GM23338 (cell line): ENCODE measurements at regions not wholly inside any gene's neighbourhood (a gene's known extent, or its start where the extent isn't known, plus 50 kb on each side); places are given as distances from the start of the nearest gene placed in this dataset.

ENCODE experiments used
- ATAC-seq: fragments of 200-7000 bp; cut with Tn5 transposase; 3 replicates; pipeline ENCODE4 v1.9.1; 2020
- DNase-seq: peaks from one replicate; pipeline ENCODE4 v3.0.0-alpha.2; 2015; ENCODE audit warnings: low spot score
- H2AFZ ChIP-seq: fragments of 200-600 bp; sonication (generic); 2 replicates; pipeline ENCODE4 v1.8.0; 2016; ENCODE audit warnings: antibody characterized with exemption, mild to moderate bottlenecking, moderate library complexity
- H3F3A ChIP-seq: fragments of 200-600 bp; sonication (generic); replicated peaks from 2 replicates; pipeline ENCODE4 v1.8.0; 2017; ENCODE audit warnings: antibody characterized with exemption, mixed run types, low read depth
- H3K27ac ChIP-seq: fragments of 200-600 bp; sonication (generic); 2 replicates; pipeline ENCODE4 v1.6.1; 2016; ENCODE audit warnings: low read depth
- H3K27me3 ChIP-seq: fragments of 200-600 bp; sonication (generic); 2 replicates; pipeline ENCODE4 v1.8.0; 2016; ENCODE audit warnings: mild to moderate bottlenecking, mixed run types, moderate library complexity; ENCODE audit not compliant: insufficient read depth
- H3K36me3 ChIP-seq: fragments of 200-600 bp; sonication (generic); 2 replicates; pipeline ENCODE4 v1.8.0; 2016; ENCODE audit warnings: mild to moderate bottlenecking; ENCODE audit not compliant: insufficient read depth
- H3K4me1 ChIP-seq: fragments of 200-600 bp; sonication (generic); 2 replicates; pipeline ENCODE4 v1.8.0; 2016; ENCODE audit warnings: mild to moderate bottlenecking, moderate library complexity; ENCODE audit not compliant: insufficient read depth
- H3K4me2 ChIP-seq: fragments of 200-600 bp; sonication (generic); 2 replicates; pipeline ENCODE4 v1.7.1; 2017; ENCODE audit warnings: mixed run types
- H3K4me3 ChIP-seq: fragments of 200-600 bp; sonication (generic); 2 replicates; pipeline ENCODE4 v1.6.1; 2016; ENCODE audit warnings: mixed run types
- H3K79me2 ChIP-seq: fragments of 200-600 bp; sonication (generic); replicated peaks from 2 replicates; pipeline ENCODE4 v1.8.0; 2017; ENCODE audit warnings: mild to moderate bottlenecking; ENCODE audit not compliant: insufficient read depth
- H3K9me2 ChIP-seq: fragments of 200-600 bp; sonication (generic); 2 replicates; pipeline ENCODE4 v1.8.0; 2017; ENCODE audit not compliant: insufficient read depth
- H4K20me1 ChIP-seq: fragments of 200-600 bp; sonication (generic); replicated peaks from 2 replicates; pipeline ENCODE4 v1.8.0; 2017; ENCODE audit warnings: mild to moderate bottlenecking; ENCODE audit not compliant: insufficient read depth
- H3K27ac Mint-ChIP-seq: 2 replicates; pipeline ENCODE4 v1.8.0; 2020; ENCODE audit warnings: inconsistent platforms, mild to moderate bottlenecking, moderate library complexity, mixed read lengths
- H3K27me3 Mint-ChIP-seq: 3 replicates; pipeline ENCODE4 v1.8.0; 2022; ENCODE audit warnings: low read depth, mild to moderate bottlenecking, moderate library complexity, mixed read lengths, inconsistent platforms; ENCODE audit not compliant: insufficient read depth, poor library complexity
- H3K36me3 Mint-ChIP-seq: 3 replicates; pipeline ENCODE4 v1.8.0; 2021; ENCODE audit warnings: low read depth, mild to moderate bottlenecking, inconsistent platforms, moderate library complexity, mixed read lengths
- H3K4me1 Mint-ChIP-seq: 3 replicates; pipeline ENCODE4 v1.8.0; 2020; ENCODE audit warnings: mild to moderate bottlenecking, inconsistent platforms, mixed read lengths
- H3K4me3 Mint-ChIP-seq: 3 replicates; pipeline ENCODE4 v1.8.0; 2021; ENCODE audit warnings: moderate library complexity, mild to moderate bottlenecking, inconsistent platforms, mixed read lengths
- H3K9me3 Mint-ChIP-seq: 3 replicates; pipeline ENCODE4 v1.8.0; 2020; ENCODE audit warnings: moderate library complexity, mild to moderate bottlenecking, inconsistent platforms, mixed read lengths
- CTCF ChIP-seq, 2 experiments: fragments of 200-600 bp in 1 of 2; sonication (generic) in 1 of 2; conservative IDR thresholded peaks; 2 replicates each; pipeline versions ENCODE4 v1.5.1 to v1.6.1; 2016 to 2017; ENCODE audit warnings: antibody characterized with exemption in 2 of 2, low read depth in 2 of 2, mild to moderate bottlenecking in 2 of 2, moderate library complexity in 1 of 2
- EZH2 ChIP-seq: fragments of 200-600 bp; sonication (generic); IDR thresholded peaks from one replicate; pipeline ENCODE4 v1.8.0; 2017; ENCODE audit warnings: antibody characterized with exemption, mild to moderate bottlenecking, low read depth; ENCODE audit not compliant: unreplicated experiment
- EZH2phosphoT487 ChIP-seq: fragments of 200-600 bp; sonication (generic); IDR thresholded peaks from one replicate; pipeline ENCODE4 v1.8.1; 2018; ENCODE audit warnings: antibody characterized with exemption; ENCODE audit not compliant: unreplicated experiment
- JUNB ChIP-seq: IDR thresholded peaks from one replicate; pipeline ENCODE4 v1.6.1; 2016; ENCODE audit warnings: antibody characterized with exemption; ENCODE audit not compliant: unreplicated experiment
- POLR2AphosphoS5 ChIP-seq: IDR thresholded peaks from 2 replicates; pipeline ENCODE4 v1.6.1; 2016; ENCODE audit warnings: antibody characterized with exemption, low read depth
- ZNF114 ChIP-seq: fragments of 250-450 bp; sonication (Bioruptor Pico); IDR thresholded peaks from 2 replicates; pipeline ENCODE4 v1.5.0; 2020; ENCODE audit warnings: mild to moderate bottlenecking, moderate library complexity
- ZNF462 ChIP-seq: fragments of 250-450 bp; sonication (Bioruptor Pico); IDR thresholded peaks from 2 replicates; pipeline ENCODE4 v1.5.0; 2020; ENCODE audit warnings: mild to moderate bottlenecking, moderate library complexity

DNA sequence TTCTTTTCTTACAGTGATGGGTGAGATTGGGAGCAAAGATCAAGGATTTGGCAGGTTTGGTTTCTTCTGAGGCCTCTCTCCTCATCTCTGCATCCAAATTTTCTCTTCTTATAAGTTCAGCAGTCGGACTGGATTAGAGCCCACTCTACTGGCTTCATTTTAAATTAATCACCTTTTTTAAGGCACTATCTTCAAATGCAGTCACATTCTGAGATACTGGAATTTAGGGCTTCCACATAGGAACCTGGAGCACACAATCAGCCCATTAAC lies 56.5 kb upstream of the PLSCR4 start (continued):
- TF ChIP-seq ZNF462 = no peak

DNA sequence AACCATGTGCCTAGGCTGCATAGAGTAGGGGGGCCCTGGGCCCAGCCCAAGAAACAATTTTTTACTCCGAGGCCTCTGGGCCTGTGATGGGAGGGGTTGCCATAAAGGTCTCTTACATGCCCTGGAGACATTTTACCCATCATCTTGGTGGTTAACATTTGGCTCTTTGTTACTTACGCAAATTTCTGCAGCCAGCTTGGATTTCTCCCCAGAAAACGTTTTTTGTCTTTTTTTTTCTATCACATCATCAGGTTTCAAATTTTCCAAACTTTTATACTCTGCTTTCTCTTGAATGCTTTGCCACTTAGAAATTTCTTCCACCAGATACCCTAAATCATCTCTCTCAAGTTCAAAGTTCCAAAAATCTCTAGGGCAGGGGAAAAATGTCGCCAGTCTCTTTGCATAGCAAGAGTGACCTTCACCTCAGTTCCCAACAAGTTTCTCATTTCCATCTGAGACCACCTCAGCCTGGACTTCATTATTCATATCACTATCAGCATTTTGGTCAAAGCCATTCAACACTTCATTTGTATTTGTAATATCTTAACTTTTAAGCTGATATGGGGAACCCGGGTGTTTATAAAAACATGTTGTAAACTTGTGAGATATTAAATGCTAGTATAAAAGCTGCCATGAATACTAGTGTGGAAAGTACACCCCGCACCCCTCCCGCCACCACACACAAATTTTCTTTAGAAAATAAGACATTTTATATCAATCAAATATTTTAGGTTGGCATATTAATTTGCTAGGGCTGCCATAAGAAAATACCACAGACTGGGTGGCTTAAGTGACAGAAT lies 56.0 kb upstream of the PLSCR4 start:
- Histone ChIP-seq H3K36me3 (no peaks in the 10 kb centered on the region), H3K27ac (no peak overlapping the region), H2AFZ (no peak overlapping the region), H3F3A (no peaks in the 10 kb centered on the region), H4K20me1 (no peaks in the 10 kb centered on the region), H3K4me3 (no peak overlapping the region), H3K4me2 (no peak overlapping the region), H3K9me2 (no peaks in the 10 kb centered on the region; the same call in 1 of the 2 replicates), H3K4me1 (no peaks in the 10 kb centered on the region), H3K79me2 (no peaks in the 10 kb centered on the region), H3K27me3 (no peaks in the 10 kb centered on the region)
- no peaks in the 10 kb centered on the region for H3K27me3 Mint-ChIP-seq
- ATAC-seq = no peak
- no peak overlapping the region for H3K4me3 Mint-ChIP-seq
- peaks cover 4% of the 10 kb centered on the region; the same call in 2 of the 3 replicates for H3K9me3 Mint-ChIP-seq
- no peak overlapping the region for H3K27ac Mint-ChIP-seq
- H3K36me3 Mint-ChIP-seq = no peaks in the 10 kb centered on the region
- no peaks in the 10 kb centered on the region for H3K4me1 Mint-ChIP-seq
- TF ChIP-seq JUNB = no peak
- no peak for TF ChIP-seq CTCF (conservative IDR thresholded peaks at IDR 0.05; ENCODE audit: low read depth in 2 of 2)
- no peak for TF ChIP-seq ZNF462
- TF ChIP-seq POLR2AphosphoS5 = no peak
- TF ChIP-seq ZNF114 (CRISPR knock-in tag) = no peak
- no peak for TF ChIP-seq EZH2
- TF ChIP-seq EZH2phosphoT487 = no peak
- no peak for DNase-seq
